Activated naive CD8-positive, alpha-beta T cell treated with anti-CD3 and anti-CD28 coated beads, Interleukin-2, amount 50 U/mL, for 24 hours (primary cell): ENCODE measurements at regions not wholly inside any gene's neighbourhood (a gene's known extent, or its start where the extent isn't known, plus 50 kb on each side); places are given as distances from the start of the nearest gene placed in this dataset.

ENCODE experiments used
- ATAC-seq: fragments of 150-1000 bp; cut with Tn5 transposase; one replicate; pipeline ENCODE4 v1.10.0; 2021
- DNase-seq: peaks from one replicate; pipeline ENCODE4 v3.0.0; 2021
- H3K27ac Mint-ChIP-seq: one replicate; pipeline ENCODE4 v1.8.0; 2021; ENCODE audit warnings: mild to moderate bottlenecking, mixed read lengths
- H3K27me3 Mint-ChIP-seq: one replicate; pipeline ENCODE4 v1.8.0; 2021; ENCODE audit warnings: mixed read lengths
- H3K36me3 Mint-ChIP-seq: one replicate; pipeline ENCODE4 v1.8.0; 2021; ENCODE audit warnings: low read depth, mixed read lengths
- H3K4me1 Mint-ChIP-seq: one replicate; pipeline ENCODE4 v1.8.0; 2021; ENCODE audit warnings: mixed read lengths
- H3K4me3 Mint-ChIP-seq: one replicate; pipeline ENCODE4 v1.8.0; 2021; ENCODE audit warnings: mild to moderate bottlenecking, moderate library complexity, mixed read lengths
- H3K9me3 Mint-ChIP-seq: one replicate; pipeline ENCODE4 v1.8.0; 2021; ENCODE audit warnings: mixed read lengths

GRCh38 chr10:43980313-43980712, 331.6 kb upstream of the ZNF32 start:
- H3K27ac Mint-ChIP-seq = no peak overlapping the region
- H3K9me3 Mint-ChIP-seq = no peaks in the 10 kb centered on the region
- peaks cover 12% of the 10 kb centered on the region for H3K4me1 Mint-ChIP-seq
- ATAC-seq (no peak), DNase-seq (no peak)
- H3K4me3 Mint-ChIP-seq = no peak overlapping the region
- no peaks in the 10 kb centered on the region for H3K27me3 Mint-ChIP-seq
- H3K36me3 Mint-ChIP-seq = no peaks in the 10 kb centered on the region

- H3K36me3 Mint-ChIP-seq = no peaks in the 10 kb centered on the region
- no peak for ATAC-seq
Measured at GRCh38 chr10:43979551-43979950, 330.9 kb upstream of the ZNF32 start.

GRCh38 chr10:43978936-43979335, 330.3 kb upstream of the ZNF32 start:
- Mint-ChIP-seq H3K4me1 (peaks cover 12% of the 10 kb centered on the region), H3K27ac (no peak overlapping the region), H3K4me3 (no peak overlapping the region), H3K27me3 (no peaks in the 10 kb centered on the region), H3K9me3 (no peaks in the 10 kb centered on the region), H3K36me3 (no peaks in the 10 kb centered on the region)
- ATAC-seq (no peak), DNase-seq (no peak)

More at GRCh38 chr10:43979551-43979950, 330.9 kb upstream of the ZNF32 start:
- Mint-ChIP-seq H3K9me3 (no peaks in the 10 kb centered on the region), H3K27me3 (no peaks in the 10 kb centered on the region), H3K27ac (no peak overlapping the region), H3K4me1 (peaks cover 12% of the 10 kb centered on the region), H3K4me3 (no peak overlapping the region)
- DNase-seq = no peak

GRCh38 chr10:43978091-43978490, 329.4 kb upstream of the ZNF32 start:
- H3K27me3 Mint-ChIP-seq = no peaks in the 10 kb centered on the region
- no peak for ATAC-seq

DNA sequence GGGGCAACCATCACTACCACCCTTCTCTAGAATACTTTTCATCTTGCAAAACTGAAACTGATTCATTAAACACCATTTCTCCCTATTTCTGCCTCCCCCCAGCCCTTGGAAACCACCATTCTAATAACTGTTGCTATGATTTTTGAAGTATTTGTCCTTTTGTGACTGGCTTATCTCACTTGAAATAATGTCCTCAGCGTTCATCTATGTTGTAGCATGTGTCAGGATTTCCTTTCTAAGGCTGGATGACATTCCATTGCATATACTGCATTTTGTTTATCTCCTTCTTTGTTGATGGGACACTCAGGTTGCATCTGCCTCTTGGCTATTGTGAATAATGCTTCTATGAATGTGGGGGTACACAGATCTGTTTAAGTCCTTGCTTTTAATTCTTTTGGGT, 327.6 kb upstream of the ZNF32 start:
- no peak for DNase-seq
- no peaks in the 10 kb centered on the region for H3K36me3 Mint-ChIP-seq
- peaks cover 8% of the 10 kb centered on the region for H3K4me1 Mint-ChIP-seq
- no peak overlapping the region for H3K4me3 Mint-ChIP-seq
- H3K27me3 Mint-ChIP-seq = no peaks in the 10 kb centered on the region
- no peak overlapping the region for H3K27ac Mint-ChIP-seq
- no peaks in the 10 kb centered on the region for H3K9me3 Mint-ChIP-seq
- ATAC-seq = no peak

More at GRCh38 chr10:43978091-43978490, 329.4 kb upstream of the ZNF32 start:
- no peak overlapping the region for H3K27ac Mint-ChIP-seq
- no peak overlapping the region for H3K4me3 Mint-ChIP-seq
- H3K4me1 Mint-ChIP-seq = peaks cover 12% of the 10 kb centered on the region
- H3K36me3 Mint-ChIP-seq = no peaks in the 10 kb centered on the region
- H3K9me3 Mint-ChIP-seq = no peaks in the 10 kb centered on the region
- no peak for DNase-seq

DNA sequence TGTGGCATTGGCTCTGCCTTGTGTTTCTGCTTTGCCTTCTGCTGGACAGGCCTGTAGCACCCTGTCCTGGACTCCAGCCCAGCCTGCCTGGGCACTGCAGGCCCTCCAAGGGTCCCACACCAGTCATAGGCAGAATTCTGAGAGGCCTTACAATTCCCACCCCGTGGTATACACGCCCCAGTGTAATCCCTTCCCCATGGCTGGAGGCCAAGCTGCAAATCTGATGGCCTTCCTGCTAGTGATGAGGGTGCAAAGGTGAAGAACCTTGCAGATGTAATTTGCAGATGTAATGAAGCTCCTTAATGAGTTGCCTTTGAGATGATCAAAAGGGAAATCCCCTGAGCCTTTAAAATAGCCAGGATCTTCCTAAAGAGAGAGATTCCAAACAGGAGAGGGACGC, 325.1 kb upstream of the ZNF32 start:
- no peak overlapping the region for H3K27ac Mint-ChIP-seq
- no peak for ATAC-seq

GRCh38 chr10:43972976-43973647, 324.4 kb upstream of the ZNF32 start:
- H3K9me3 Mint-ChIP-seq = no peaks in the 10 kb centered on the region

More for the DNA sequence above, 325.1 kb upstream of the ZNF32 start:
- Mint-ChIP-seq H3K9me3 (no peaks in the 10 kb centered on the region), H3K4me1 (no peaks in the 10 kb centered on the region), H3K36me3 (no peaks in the 10 kb centered on the region), H3K27me3 (no peaks in the 10 kb centered on the region), H3K4me3 (no peak overlapping the region)
- no peak for DNase-seq

DNA sequence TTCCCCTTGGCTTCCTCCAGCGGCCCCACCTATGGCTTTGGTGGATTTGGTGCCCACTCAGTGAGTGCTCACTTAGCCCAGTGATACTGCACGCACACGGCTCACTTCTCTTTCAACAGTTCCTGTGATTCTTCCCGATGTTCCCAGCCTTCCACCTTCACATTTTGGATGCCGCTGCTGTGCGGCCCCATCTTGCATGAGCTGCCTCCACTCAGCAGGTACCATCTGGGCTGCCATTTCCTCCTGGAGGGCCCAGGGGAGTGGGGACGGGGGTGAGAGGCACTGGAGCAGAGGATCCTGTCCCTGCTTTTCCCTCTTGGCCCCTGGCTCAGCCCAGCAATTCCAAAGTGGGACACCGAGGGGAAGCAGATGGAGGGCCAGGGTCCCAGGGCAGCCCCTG, 323.3 kb upstream of the ZNF32 start:
- H3K4me3 Mint-ChIP-seq = no peak overlapping the region
- no peak for DNase-seq
- H3K4me1 Mint-ChIP-seq = no peaks in the 10 kb centered on the region
- H3K27ac Mint-ChIP-seq = no peak overlapping the region
- no peaks in the 10 kb centered on the region for H3K27me3 Mint-ChIP-seq
- no peaks in the 10 kb centered on the region for H3K36me3 Mint-ChIP-seq
- no peak for ATAC-seq
- H3K9me3 Mint-ChIP-seq = no peaks in the 10 kb centered on the region

More at GRCh38 chr10:43972976-43973647, 324.4 kb upstream of the ZNF32 start:
- Mint-ChIP-seq H3K4me3 (no peak overlapping the region), H3K4me1 (no peaks in the 10 kb centered on the region), H3K27me3 (no peaks in the 10 kb centered on the region), H3K36me3 (no peaks in the 10 kb centered on the region), H3K27ac (no peak overlapping the region)
- DNase-seq (no peak), ATAC-seq (no peak)

GRCh38 chr10:43971306-43971705, 322.6 kb upstream of the ZNF32 start:
- Mint-ChIP-seq H3K9me3 (no peaks in the 10 kb centered on the region), H3K4me3 (no peak overlapping the region), H3K36me3 (no peaks in the 10 kb centered on the region), H3K27ac (no peak overlapping the region), H3K27me3 (no peaks in the 10 kb centered on the region), H3K4me1 (no peaks in the 10 kb centered on the region)
- DNase-seq (no peak), ATAC-seq (no peak)

DNA sequence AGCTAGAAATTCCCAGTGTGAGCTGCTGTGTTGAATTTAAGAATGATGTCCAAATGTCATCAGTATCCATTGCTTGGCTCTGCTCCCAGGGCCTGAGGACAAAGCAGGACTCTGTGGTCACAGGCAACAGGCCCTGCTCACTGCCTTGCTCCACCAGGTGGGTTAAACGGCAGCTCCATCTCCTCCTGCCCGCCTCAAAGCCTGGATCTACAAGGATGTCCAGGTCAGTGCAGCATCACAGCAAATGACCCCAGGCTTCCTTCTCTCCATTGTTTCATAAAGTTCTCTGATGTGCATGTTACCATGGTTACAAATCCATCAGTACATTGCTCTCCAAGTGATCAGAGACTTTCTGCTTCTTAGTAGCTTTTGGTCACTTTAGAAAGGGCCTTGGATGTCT, 322.0 kb upstream of the ZNF32 start:
- Mint-ChIP-seq H3K36me3 (no peaks in the 10 kb centered on the region), H3K4me3 (no peak overlapping the region), H3K27ac (no peak overlapping the region), H3K27me3 (no peaks in the 10 kb centered on the region), H3K9me3 (no peaks in the 10 kb centered on the region), H3K4me1 (no peaks in the 10 kb centered on the region)
- no peak for ATAC-seq
- no peak for DNase-seq

GRCh38 chr10:43970018-43970698, 321.5 kb upstream of the ZNF32 start:
- Mint-ChIP-seq H3K9me3 (no peaks in the 10 kb centered on the region), H3K27me3 (peaks cover 3% of the 10 kb centered on the region), H3K36me3 (no peaks in the 10 kb centered on the region), H3K27ac (no peak overlapping the region), H3K4me3 (no peak overlapping the region), H3K4me1 (peaks cover 4% of the 10 kb centered on the region)
- ATAC-seq (no peak), DNase-seq (no peak)

DNA sequence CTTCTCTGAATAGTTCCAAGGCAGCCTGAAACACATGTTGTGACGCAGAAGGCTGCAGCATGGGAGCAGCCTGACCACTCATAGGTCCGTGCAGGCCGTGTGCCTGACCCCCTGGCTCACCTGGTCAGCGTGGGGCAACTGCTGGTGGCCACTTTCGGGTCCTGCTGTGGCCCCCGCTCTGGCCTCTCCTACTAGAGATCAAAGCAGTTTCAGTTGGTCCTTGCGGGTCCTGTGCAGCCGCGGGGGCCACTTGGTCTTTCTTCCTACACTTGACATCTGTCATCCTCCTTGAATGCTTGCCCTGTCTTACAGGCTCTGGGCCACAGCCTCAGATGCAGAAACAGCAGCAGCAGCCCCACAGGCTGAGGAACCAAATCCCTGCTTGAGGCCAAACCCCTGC, 320.8 kb upstream of the ZNF32 start:
- H3K27ac Mint-ChIP-seq = no peak overlapping the region
- no peaks in the 10 kb centered on the region for H3K36me3 Mint-ChIP-seq
- peaks cover 4% of the 10 kb centered on the region for H3K4me1 Mint-ChIP-seq
- DNase-seq (no peak), ATAC-seq (no peak)
- no peak overlapping the region for H3K4me3 Mint-ChIP-seq
- no peaks in the 10 kb centered on the region for H3K9me3 Mint-ChIP-seq
- H3K27me3 Mint-ChIP-seq = peaks cover 9% of the 10 kb centered on the region

DNA sequence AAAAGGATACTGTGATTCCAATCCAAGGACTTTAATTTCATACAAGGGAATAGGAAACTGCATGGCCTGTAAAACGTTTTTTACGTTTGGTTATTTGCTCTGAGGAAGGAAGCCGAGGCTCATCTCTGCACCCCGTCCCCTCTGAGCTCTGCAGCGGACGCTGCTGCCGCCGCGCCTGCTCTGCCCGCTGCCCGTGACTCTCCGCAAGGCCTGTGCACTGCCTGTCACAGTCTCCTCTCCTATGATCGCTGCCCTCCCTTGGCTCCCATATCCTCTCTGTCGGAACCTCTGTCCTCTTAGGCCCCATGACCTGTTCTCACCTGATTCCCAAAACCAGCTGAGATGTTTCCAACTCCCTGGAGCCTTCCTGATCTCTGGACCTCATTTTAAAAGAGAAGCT, 320.3 kb upstream of the ZNF32 start:
- H3K4me3 Mint-ChIP-seq = no peak overlapping the region
- H3K36me3 Mint-ChIP-seq = no peaks in the 10 kb centered on the region
- no peaks in the 10 kb centered on the region for H3K9me3 Mint-ChIP-seq
- H3K27me3 Mint-ChIP-seq = peaks cover 14% of the 10 kb centered on the region
- DNase-seq = no peak
- H3K4me1 Mint-ChIP-seq = peaks cover 4% of the 10 kb centered on the region
- no peak overlapping the region for H3K27ac Mint-ChIP-seq
- ATAC-seq = no peak

GRCh38 chr10:43968076-43968475, 319.4 kb upstream of the ZNF32 start:
- Mint-ChIP-seq H3K4me3 (no peak overlapping the region), H3K27ac (no peak overlapping the region), H3K27me3 (peaks cover 15% of the 10 kb centered on the region), H3K9me3 (no peaks in the 10 kb centered on the region), H3K4me1 (peaks cover 4% of the 10 kb centered on the region), H3K36me3 (no peaks in the 10 kb centered on the region)
- no peak for DNase-seq
- ATAC-seq = no peak

- Mint-ChIP-seq H3K27me3 (peaks cover 19% of the 10 kb centered on the region), H3K36me3 (no peaks in the 10 kb centered on the region), H3K4me1 (peaks cover 4% of the 10 kb centered on the region), H3K9me3 (no peaks in the 10 kb centered on the region), H3K27ac (no peak overlapping the region), H3K4me3 (no peak overlapping the region)
- ATAC-seq (no peak), DNase-seq (no peak)
Measured at GRCh38 chr10:43966571-43966965, 317.9 kb upstream of the ZNF32 start.
